ENCODE measurements at regions not wholly inside any gene's neighbourhood (a gene's known extent, or its start where the extent isn't known, plus 50 kb on each side); places are given as distances from the start of the nearest gene placed in this dataset.

GRCh38 chr6:33967966-33968724, 164.3 kb upstream of the MLN start:
- Mint-ChIP-seq H3K27me3 (peaks cover 11% of the 10 kb centered on the region), H3K9me3 (no peaks in the 10 kb centered on the region), H3K36me3 (ENCODE audit: low read depth) (no peaks in the 10 kb centered on the region), H3K4me3 (no peak overlapping the region), H3K4me1 (ENCODE audit: low read depth) (no peaks in the 10 kb centered on the region), H3K27ac (no peak overlapping the region)
- no peak for DNase-seq
- no peak for TF ChIP-seq CTCF (IDR thresholded peaks at IDR 0.05)
- POLR2A ChIA-PET: no interaction called here
- no peak for ATAC-seq
- CTCF ChIA-PET: no interaction called here
- intact Hi-C loops (cut with micrococcal nuclease): no loop called here

- ATAC-seq (no peak), DNase-seq (no peak)
- peaks cover 11% of the 10 kb centered on the region for H3K27me3 Mint-ChIP-seq
- H3K4me3 Mint-ChIP-seq: no peak overlapping the region
- H3K27ac Mint-ChIP-seq: no peak overlapping the region
- no peaks in the 10 kb centered on the region for H3K36me3 Mint-ChIP-seq (ENCODE audit: low read depth)
- H3K4me1 Mint-ChIP-seq (ENCODE audit: low read depth): peaks cover 2% of the 10 kb centered on the region
- ChIA-PET POLR2A (no interaction called here), CTCF (no interaction called here)
- no peak for TF ChIP-seq CTCF (IDR thresholded peaks at IDR 0.05)
- intact Hi-C loops (cut with micrococcal nuclease): no loop called here
- no peaks in the 10 kb centered on the region for H3K9me3 Mint-ChIP-seq
Measured at GRCh38 chr6:33967265-33967767, 163.5 kb upstream of the MLN start.

GRCh38 chr6:33966536-33966935, 162.7 kb upstream of the MLN start:
- Mint-ChIP-seq H3K4me3 (no peak overlapping the region), H3K27me3 (peaks cover 9% of the 10 kb centered on the region), H3K9me3 (no peaks in the 10 kb centered on the region), H3K4me1 (ENCODE audit: low read depth) (peaks cover 2% of the 10 kb centered on the region), H3K27ac (no peak overlapping the region), H3K36me3 (ENCODE audit: low read depth) (no peaks in the 10 kb centered on the region)
- no peak for ATAC-seq
- intact Hi-C loops (cut with micrococcal nuclease): no loop called here
- no peak for TF ChIP-seq CTCF (IDR thresholded peaks at IDR 0.05)
- DNase-seq: no peak
- ChIA-PET POLR2A (interaction anchor here (0.6 kb wide), 1 partner anchor 111 kb away, joined by 3 read pairs; no protein-coding TSS in a partner anchor), CTCF (no interaction called here)

GRCh38 chr6:33965766-33966165, 162.0 kb upstream of the MLN start:
- Mint-ChIP-seq H3K27ac (no peak overlapping the region), H3K4me1 (ENCODE audit: low read depth) (peaks cover 2% of the 10 kb centered on the region), H3K4me3 (no peak overlapping the region), H3K36me3 (ENCODE audit: low read depth) (no peaks in the 10 kb centered on the region), H3K27me3 (peaks cover 9% of the 10 kb centered on the region), H3K9me3 (no peaks in the 10 kb centered on the region)
- intact Hi-C loops (cut with micrococcal nuclease): no loop called here
- DNase-seq (no peak), ATAC-seq (no peak)
- POLR2A ChIA-PET: no interaction called here
- CTCF ChIA-PET: no interaction called here
- TF ChIP-seq CTCF (IDR thresholded peaks at IDR 0.05): no peak

- ATAC-seq (no peak), DNase-seq (no peak)
- TF ChIP-seq CTCF (IDR thresholded peaks at IDR 0.05): no peak
- Mint-ChIP-seq H3K4me3 (no peak overlapping the region), H3K27ac (no peak overlapping the region), H3K36me3 (ENCODE audit: low read depth) (no peaks in the 10 kb centered on the region), H3K9me3 (no peaks in the 10 kb centered on the region), H3K4me1 (ENCODE audit: low read depth) (peaks cover 2% of the 10 kb centered on the region), H3K27me3 (peaks cover 7% of the 10 kb centered on the region)
- intact Hi-C loops (cut with micrococcal nuclease): no loop called here
- CTCF ChIA-PET: no interaction called here
- POLR2A ChIA-PET: no interaction called here
Measured at GRCh38 chr6:33964387-33964786, 160.6 kb upstream of the MLN start.
